ENCODE measurements at regions not wholly inside any gene's neighbourhood (a gene's known extent, or its start where the extent isn't known, plus 50 kb on each side); places are given as distances from the start of the nearest gene placed in this dataset.

- Histone ChIP-seq H3K4me3 (ENCODE audit: low read length) (no peak overlapping the region), H3K27ac (ENCODE audit: low read length) (no peak overlapping the region), H3K4me1 (ENCODE audit: control insufficient read depth, insufficient read depth, low read length) (no peaks in the 10 kb centered on the region), H3K27me3 (ENCODE audit: control insufficient read depth, insufficient read depth) (no peaks in the 10 kb centered on the region), H3K9me3 (ENCODE audit: control insufficient read depth, low read length) (no peaks in the 10 kb centered on the region)
- intact Hi-C loops (cut with DNase I), result no loop called here
- no peak for ATAC-seq
- no peak for DNase-seq
- 78% methylated on average over 3 of the region's 3 CpGs for whole genome bisulfite sequencing
These were observed 69.2 kb downstream of the INHBA start for GRCh38 chr7:41633690-41634089.

GRCh38 chr7:41630741-41631140 lies 72.1 kb downstream of the INHBA start:
- Histone ChIP-seq H3K4me3 (ENCODE audit: low read length) (no peak overlapping the region), H3K9me3 (ENCODE audit: control insufficient read depth, low read length) (no peaks in the 10 kb centered on the region), H3K4me1 (ENCODE audit: control insufficient read depth, insufficient read depth, low read length) (no peaks in the 10 kb centered on the region), H3K27ac (ENCODE audit: low read length) (no peak overlapping the region), H3K27me3 (ENCODE audit: control insufficient read depth, insufficient read depth) (no peaks in the 10 kb centered on the region)
- ATAC-seq (no peak), DNase-seq (no peak)
- intact Hi-C loops (cut with DNase I), result no loop called here
- 68% methylated on average over 4 of the region's 4 CpGs for WGBS

GRCh38 chr7:41629711-41630111 lies 73.2 kb downstream of the INHBA start:
- Histone ChIP-seq H3K27ac (ENCODE audit: low read length) (no peak overlapping the region), H3K4me1 (ENCODE audit: control insufficient read depth, insufficient read depth, low read length) (no peaks in the 10 kb centered on the region), H3K9me3 (ENCODE audit: control insufficient read depth, low read length) (no peaks in the 10 kb centered on the region), H3K4me3 (ENCODE audit: low read length) (no peak overlapping the region), H3K27me3 (ENCODE audit: control insufficient read depth, insufficient read depth) (no peaks in the 10 kb centered on the region)
- no peak for ATAC-seq
- DNase-seq, result no peak
- WGBS, result 57% methylated on average over 1 of the region's 1 CpG
- intact Hi-C loops (cut with DNase I), result no loop called here

DNA sequence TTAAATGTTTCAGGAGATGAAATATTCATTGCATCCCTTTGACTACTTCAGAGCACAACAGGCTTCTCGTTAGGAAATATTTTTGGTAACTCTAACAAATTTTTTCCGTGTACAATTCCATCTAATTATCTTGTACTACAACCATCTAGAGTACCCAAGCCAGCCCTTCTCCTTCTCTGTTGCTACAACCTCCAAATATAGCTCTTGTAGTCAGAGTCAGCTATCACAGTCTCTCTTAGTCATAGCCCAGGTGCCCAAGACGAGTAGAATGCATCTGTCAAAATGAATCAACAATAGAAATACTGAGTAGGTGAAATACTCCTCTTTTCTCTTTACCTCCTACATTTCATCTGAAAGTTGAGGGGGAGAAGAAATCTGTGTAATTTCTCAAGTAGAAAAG lies 74.0 kb downstream of the INHBA start:
- H3K4me1 ChIP-seq (ENCODE audit: control insufficient read depth, insufficient read depth, low read length), result no peaks in the 10 kb centered on the region
- H3K4me3 ChIP-seq (ENCODE audit: low read length), result no peak overlapping the region
- no peaks in the 10 kb centered on the region for H3K9me3 ChIP-seq (ENCODE audit: control insufficient read depth, low read length)
- no peaks in the 10 kb centered on the region for H3K27me3 ChIP-seq (ENCODE audit: control insufficient read depth, insufficient read depth)
- H3K27ac ChIP-seq (ENCODE audit: low read length), result no peak overlapping the region
- intact Hi-C loops (cut with DNase I), result no loop called here
- 29% methylated on average over 3 of the region's 3 CpGs for WGBS
- DNase-seq (no peak), ATAC-seq (peak; percentile 70 to 78)

DNA sequence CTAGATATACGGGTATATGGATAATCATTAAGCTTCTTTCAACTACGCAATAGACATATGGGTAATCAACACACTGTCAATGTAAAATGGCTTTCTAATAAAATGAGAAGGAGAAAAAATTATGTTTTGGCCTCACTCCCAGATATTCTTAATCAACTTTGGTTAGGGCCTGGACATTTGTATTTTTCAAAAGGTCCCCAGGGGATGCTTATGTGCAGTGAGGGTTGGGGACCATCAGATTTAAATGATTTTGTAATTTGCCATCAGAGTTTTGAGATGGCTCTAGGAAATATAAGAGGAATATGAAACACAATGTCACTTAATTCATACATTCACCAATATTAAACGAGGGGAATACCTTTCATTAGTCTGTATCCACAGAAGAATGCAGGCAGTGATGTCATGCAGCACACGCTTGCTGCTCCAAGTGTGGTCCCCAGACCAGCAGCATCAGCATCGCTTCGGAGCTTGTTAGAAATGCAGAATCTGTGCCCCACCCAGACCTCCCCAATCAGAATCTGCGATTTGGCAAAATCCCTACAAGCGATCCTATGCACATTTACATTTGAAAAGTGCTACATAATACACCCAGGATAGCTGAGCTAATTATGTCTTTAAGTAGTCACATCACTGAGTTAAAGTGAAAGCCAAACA lies 75.1 kb downstream of the INHBA start:
- whole genome bisulfite sequencing, result 66% methylated on average over 8 of the region's 8 CpGs
- H3K27ac ChIP-seq (ENCODE audit: low read length), result no peak overlapping the region

GRCh38 chr7:41624818-41625217 lies 78.1 kb downstream of the INHBA start:
- ATAC-seq, result no peak
- intact Hi-C loops (cut with DNase I), result no loop called here
- H3K9me3 ChIP-seq (ENCODE audit: control insufficient read depth, low read length), result no peaks in the 10 kb centered on the region

More for the DNA sequence above, 75.1 kb downstream of the INHBA start:
- H3K4me1 ChIP-seq (ENCODE audit: control insufficient read depth, insufficient read depth, low read length), result no peaks in the 10 kb centered on the region
- intact Hi-C loops (cut with DNase I), result no loop called here
- ATAC-seq, result no peak
- H3K27me3 ChIP-seq (ENCODE audit: control insufficient read depth, insufficient read depth), result no peaks in the 10 kb centered on the region
- DNase-seq, result no peak
- H3K4me3 ChIP-seq (ENCODE audit: low read length), result no peak overlapping the region
- no peaks in the 10 kb centered on the region for H3K9me3 ChIP-seq (ENCODE audit: control insufficient read depth, low read length)

DNA sequence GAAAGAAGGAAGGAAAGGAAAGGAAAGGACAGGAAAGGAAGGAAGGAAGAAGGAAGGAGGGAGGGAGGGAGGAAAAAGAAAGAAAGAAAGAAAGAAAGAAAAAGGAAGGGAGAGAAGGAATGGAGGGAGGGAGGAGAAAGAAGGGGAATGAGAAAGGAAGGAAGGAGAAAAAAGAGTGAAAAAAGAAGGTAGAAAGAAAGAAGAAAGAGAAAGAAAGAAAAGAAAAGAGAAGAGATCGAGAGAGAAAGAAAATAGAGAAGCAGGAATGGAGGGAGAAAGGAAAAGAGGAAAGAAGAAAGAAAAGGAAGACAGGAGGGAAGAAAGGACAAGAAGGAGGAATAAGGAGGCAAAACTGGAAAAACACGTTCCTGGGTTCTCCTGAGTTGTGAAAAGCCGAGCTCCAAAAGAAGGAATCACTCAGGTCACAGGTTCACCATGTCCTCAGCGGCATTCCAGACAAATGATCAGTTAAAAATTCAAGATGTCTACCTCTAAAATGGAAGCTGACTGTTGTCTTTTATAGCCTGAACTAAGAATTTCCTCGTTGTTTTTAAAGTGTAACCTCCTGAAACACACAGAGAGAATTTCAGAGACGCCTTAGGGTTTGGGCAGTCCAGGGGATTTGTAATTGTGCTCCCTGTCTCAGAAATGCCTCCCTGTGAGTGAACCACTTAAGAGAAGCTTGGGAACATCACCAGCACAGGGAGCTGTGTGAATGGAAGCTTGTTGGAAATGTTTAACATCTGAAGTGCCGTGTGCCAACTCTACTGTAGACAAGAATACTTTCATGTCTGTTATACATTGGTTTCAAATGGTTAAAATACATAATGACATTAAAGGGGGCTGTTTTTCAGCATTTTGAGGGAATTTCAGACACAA lies 80.7 kb downstream of the INHBA start:
- no peak for ATAC-seq
- intact Hi-C loops (cut with DNase I), result no loop called here

More at GRCh38 chr7:41624818-41625217, 78.1 kb downstream of the INHBA start:
- Histone ChIP-seq H3K4me1 (ENCODE audit: control insufficient read depth, insufficient read depth, low read length) (no peaks in the 10 kb centered on the region), H3K4me3 (ENCODE audit: low read length) (no peak overlapping the region), H3K27ac (ENCODE audit: low read length) (no peak overlapping the region), H3K27me3 (ENCODE audit: control insufficient read depth, insufficient read depth) (no peaks in the 10 kb centered on the region)
- peak in 1 of 3 donors; percentile 11 for DNase-seq

DNA sequence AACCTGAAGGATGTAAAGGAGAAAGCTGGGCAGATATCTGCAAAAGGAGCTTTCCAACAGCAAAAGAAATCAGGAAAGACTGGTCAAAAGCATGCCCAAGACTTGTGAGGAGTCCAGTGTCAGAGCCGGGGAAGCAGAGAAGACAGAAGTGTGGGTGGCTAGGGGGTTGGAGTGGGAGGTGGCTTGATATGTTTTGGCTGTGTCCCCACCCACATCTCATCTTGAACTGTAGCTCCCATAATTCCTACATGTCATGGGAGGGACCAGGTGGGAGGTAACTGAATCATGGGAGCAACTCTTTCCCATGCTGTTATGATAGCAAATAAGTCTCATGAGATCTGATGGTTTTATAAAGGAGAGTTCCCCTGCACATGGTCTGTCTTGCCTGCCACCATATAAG lies 84.9 kb downstream of the INHBA start:
- WGBS, result 87% methylated on average over 1 of the region's 1 CpG
- intact Hi-C loops (cut with DNase I), result no loop called here

More for the DNA sequence above, 80.7 kb downstream of the INHBA start:
- no peak overlapping the region for H3K27ac ChIP-seq (ENCODE audit: low read length)
- H3K27me3 ChIP-seq (ENCODE audit: control insufficient read depth, insufficient read depth), result no peaks in the 10 kb centered on the region
- H3K4me1 ChIP-seq (ENCODE audit: control insufficient read depth, insufficient read depth, low read length), result no peaks in the 10 kb centered on the region
- H3K4me3 ChIP-seq (ENCODE audit: low read length), result no peak overlapping the region
- 80% methylated on average over 7 of the region's 7 CpGs for WGBS
- no peaks in the 10 kb centered on the region for H3K9me3 ChIP-seq (ENCODE audit: control insufficient read depth, low read length)
- no peak for DNase-seq

DNA sequence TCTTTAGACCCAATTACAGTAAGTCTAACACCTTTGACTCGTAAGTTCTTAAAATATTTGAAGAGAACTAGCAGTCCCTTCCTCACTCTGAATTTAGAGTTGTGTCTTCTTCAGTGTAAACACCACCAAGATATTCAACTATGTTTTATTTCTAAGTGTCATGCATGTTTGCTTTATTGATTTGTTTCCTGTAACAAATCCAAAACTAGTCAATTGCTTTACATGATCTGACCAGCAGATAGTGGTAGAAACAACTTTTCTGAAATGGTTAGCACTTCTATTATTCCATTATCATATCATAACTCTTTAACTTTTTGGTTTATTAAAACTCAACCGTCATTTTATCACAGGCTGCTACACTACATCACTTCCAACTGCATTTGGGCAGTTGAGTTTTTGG lies 90.1 kb downstream of the INHBA start:
- H3K9me3 ChIP-seq (ENCODE audit: control insufficient read depth, low read length), result no peaks in the 10 kb centered on the region
- ATAC-seq (no peak), DNase-seq (no peak)
- no peaks in the 10 kb centered on the region for H3K27me3 ChIP-seq (ENCODE audit: control insufficient read depth, insufficient read depth)
- H3K4me1 ChIP-seq (ENCODE audit: control insufficient read depth, insufficient read depth, low read length), result no peaks in the 10 kb centered on the region
- intact Hi-C loops (cut with DNase I), result no loop called here
- WGBS, result 77% methylated on average over 2 of the region's 2 CpGs
- H3K4me3 ChIP-seq (ENCODE audit: low read length), result no peak overlapping the region
- no peak overlapping the region for H3K27ac ChIP-seq (ENCODE audit: low read length)

More for the DNA sequence above, 84.9 kb downstream of the INHBA start:
- Histone ChIP-seq H3K27me3 (ENCODE audit: control insufficient read depth, insufficient read depth) (no peaks in the 10 kb centered on the region), H3K27ac (ENCODE audit: low read length) (no peak overlapping the region), H3K4me3 (ENCODE audit: low read length) (no peak overlapping the region), H3K4me1 (ENCODE audit: control insufficient read depth, insufficient read depth, low read length) (no peaks in the 10 kb centered on the region), H3K9me3 (ENCODE audit: control insufficient read depth, low read length) (no peaks in the 10 kb centered on the region)
- DNase-seq (no peak), ATAC-seq (no peak)

- DNase-seq, result no peak
- H3K9me3 ChIP-seq (ENCODE audit: control insufficient read depth, low read length), result no peaks in the 10 kb centered on the region
- WGBS, result 88% methylated on average over 4 of the region's 4 CpGs
- intact Hi-C loops (cut with DNase I), result no loop called here
- H3K27me3 ChIP-seq (ENCODE audit: control insufficient read depth, insufficient read depth), result no peaks in the 10 kb centered on the region
- H3K4me3 ChIP-seq (ENCODE audit: low read length), result no peak overlapping the region
- no peak for ATAC-seq
- no peak overlapping the region for H3K27ac ChIP-seq (ENCODE audit: low read length)
- H3K4me1 ChIP-seq (ENCODE audit: control insufficient read depth, insufficient read depth, low read length), result no peaks in the 10 kb centered on the region
These were observed 90.5 kb downstream of the INHBA start for GRCh38 chr7:41612386-41612785.

GRCh38 chr7:41608447-41608846 lies 94.4 kb downstream of the INHBA start:
- H3K27ac ChIP-seq (ENCODE audit: low read length), result no peak overlapping the region
- no peaks in the 10 kb centered on the region for H3K4me1 ChIP-seq (ENCODE audit: control insufficient read depth, insufficient read depth, low read length)
- H3K27me3 ChIP-seq (ENCODE audit: control insufficient read depth, insufficient read depth), result no peaks in the 10 kb centered on the region
- DNase-seq, result no peak
- WGBS, result 81% methylated on average over 2 of the region's 2 CpGs
- intact Hi-C loops (cut with DNase I), result no loop called here
- no peak overlapping the region for H3K4me3 ChIP-seq (ENCODE audit: low read length)
- no peaks in the 10 kb centered on the region for H3K9me3 ChIP-seq (ENCODE audit: control insufficient read depth, low read length)
- no peak for ATAC-seq

Data from right cardiac atrium (tissue), 5 donors.